ENCODE measurements at regions not wholly inside any gene's neighbourhood (a gene's known extent, or its start where the extent isn't known, plus 50 kb on each side); places are given as distances from the start of the nearest gene placed in this dataset.

DNA sequence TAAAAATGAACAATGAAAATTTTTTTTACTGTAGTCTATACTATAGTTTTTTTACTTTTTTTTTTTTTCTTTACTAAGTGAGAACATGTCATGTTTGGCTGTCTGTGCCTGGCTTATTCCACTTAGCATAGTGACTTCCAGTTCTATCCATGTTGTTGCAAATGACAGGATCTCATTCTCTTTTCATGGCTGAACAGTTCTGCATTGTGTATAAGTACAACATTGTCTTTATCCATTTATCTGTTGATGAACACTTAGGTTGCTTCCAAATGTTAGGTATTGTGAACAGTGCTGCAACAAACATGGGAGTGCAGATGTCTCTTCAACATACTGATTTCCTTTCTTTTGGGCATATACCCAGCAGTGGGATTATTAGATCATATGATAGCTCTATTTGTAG, 88.1 kb upstream of the CCDC90B start:
- FAIRE-seq (no peak), DNase-seq (ENCODE audit: low read depth in 1 of 2, low spot score in 2 of 2) (no peak)
- Histone ChIP-seq H2BK5ac (ENCODE audit: low read depth, low read length) (no peak overlapping the region), H3K56ac (replicated peaks; ENCODE audit: insufficient read length, low read depth, low read length) (no peak overlapping the region), H3K23ac (ENCODE audit: insufficient read length) (no peak overlapping the region), H3K27ac (ENCODE audit: low read depth, low read length) (no peak overlapping the region), H3K14ac (ENCODE audit: insufficient read length) (no peak overlapping the region), H4K20me1 (replicated peaks in 1 of 2; ENCODE audit: control insufficient read depth in 1 of 2, insufficient read depth in 2 of 2, low read length in 2 of 2) (no peaks in the 10 kb centered on the region), H3K9me3 (ENCODE audit: insufficient read depth in 2 of 2, low read depth in 1 of 2, low read length in 1 of 2) (no peaks in the 10 kb centered on the region), H3K4me3 (ENCODE audit: extremely low read depth in 1 of 4, insufficient read depth in 2 of 4, low read depth in 3 of 4, low read length in 4 of 4) (no peak overlapping the region), H4K91ac (replicated peaks; ENCODE audit: insufficient read length, low read length) (no peak overlapping the region), H4K5ac (ENCODE audit: insufficient read length, low read depth, low read length) (no peak overlapping the region), H3K18ac (ENCODE audit: extremely low read depth, low read length) (no peak overlapping the region), H3K4ac (replicated peaks; ENCODE audit: insufficient read length, low read depth, low read length) (no peak overlapping the region), H3K4me2 (ENCODE audit: insufficient read depth in 1 of 2, low read depth in 2 of 2, low read length in 2 of 2) (no peak overlapping the region), H2AFZ (ENCODE audit: low read length) (no peak overlapping the region), H2BK15ac (ENCODE audit: low read length) (no peak overlapping the region), H2BK20ac (ENCODE audit: low read length) (no peak overlapping the region), H3K23me2 (ENCODE audit: low read depth, low read length) (no peaks in the 10 kb centered on the region), H3K9ac (replicated peaks in 1 of 4; ENCODE audit: extremely low read depth in 1 of 4, low read depth in 3 of 4, low read length in 3 of 4) (no peak overlapping the region), H4K8ac (ENCODE audit: extremely low read depth, insufficient read depth, low read length) (no peak overlapping the region), H2BK12ac (ENCODE audit: low read depth, low read length) (no peak overlapping the region), H3K79me2 (ENCODE audit: control insufficient read depth in 1 of 2, insufficient read depth in 2 of 2, low read length in 2 of 2) (no peaks in the 10 kb centered on the region), H3K27me3 (replicated peaks in 1 of 4; ENCODE audit: control insufficient read depth in 3 of 4, extremely low read depth in 1 of 4, insufficient read depth in 3 of 4, low read length in 3 of 4) (no peaks in the 10 kb centered on the region), H2AK5ac (ENCODE audit: low read depth, low read length) (no peak overlapping the region), H2BK120ac (replicated peaks; ENCODE audit: low read depth, low read length) (no peak overlapping the region), H3K4me1 (replicated peaks in 1 of 4; ENCODE audit: control insufficient read depth in 3 of 4, insufficient read depth in 4 of 4, low read length in 3 of 4) (no peaks in the 10 kb centered on the region), H3K79me1 (ENCODE audit: low read depth, low read length) (no peaks in the 10 kb centered on the region), H3K36me3 (ENCODE audit: control insufficient read depth in 2 of 4, insufficient read depth in 4 of 4, low read length in 3 of 4) (no peaks in the 10 kb centered on the region)
- ChIA-PET CTCF (ENCODE audit: partially characterized antibody) (no interaction called here), POLR2A (ENCODE audit: partially characterized antibody) (interaction anchor here (0.7 kb wide), 1 partner anchor 405 kb away, joined by 3 read pairs; no protein-coding TSS in a partner anchor)
- TF ChIP-seq PHF8 (conservative IDR thresholded peaks at IDR 0.05; ENCODE audit: low read depth, low read length) (no peak), BCL11A (IDR thresholded peaks at IDR 0.05; ENCODE audit: low read depth in 2 of 2, low read length in 2 of 2) (no peak), TAF7 (optimal IDR thresholded peaks at IDR 0.05; ENCODE audit: borderline replicate concordance, low read depth, low read length) (no peak), MAFK (IDR thresholded peaks at IDR 0.05; ENCODE audit: low read depth, low read length) (no peak), SRF (IDR thresholded peaks at IDR 0.05; ENCODE audit: low read depth, low read length) (no peak), BRCA1 (IDR thresholded peaks at IDR 0.05; ENCODE audit: low read depth, low read length) (no peak), SIX5 (IDR thresholded peaks at IDR 0.05; ENCODE audit: low read depth, low read length) (no peak), YY1 (IDR thresholded peaks at IDR 0.05; ENCODE audit: low read depth, low read length) (no peak)

Data from H1 (cell line).